ENCODE measurements at regions not wholly inside any gene's neighbourhood (a gene's known extent, or its start where the extent isn't known, plus 50 kb on each side); places are given as distances from the start of the nearest gene placed in this dataset.
"Not testable (repeated sequence)": the region's sequence is repeated elsewhere in the genome, so short reads cannot be mapped to it uniquely, and the experiment has no call there.

- no peak for DNase-seq (ENCODE audit: low read depth, low spot score)
Observed at GRCh38 chr4:151857368-151857767, 96.6 kb upstream of the GATB start.

- DNase-seq (ENCODE audit: low read depth, low spot score), result no peak
Observed at GRCh38 chr4:151855747-151856146, 94.9 kb upstream of the GATB start.

GRCh38 chr4:151854731-151855130, 93.9 kb upstream of the GATB start:
- DNase-seq (ENCODE audit: low read depth, low spot score), result no peak

- DNase-seq (ENCODE audit: low read depth, low spot score), result no peak
Observed at GRCh38 chr4:151853034-151853433, 92.2 kb upstream of the GATB start.

GRCh38 chr4:151852202-151852601, 91.4 kb upstream of the GATB start:
- DNase-seq (ENCODE audit: low read depth, low spot score), result no peak

GRCh38 chr4:151851354-151851753, 90.5 kb upstream of the GATB start:
- no peak for DNase-seq (ENCODE audit: low read depth, low spot score)

- no peak for DNase-seq (ENCODE audit: low read depth, low spot score)
Observed at GRCh38 chr4:151850791-151851213, 90.0 kb upstream of the GATB start.

- not testable (repeated sequence) for DNase-seq (ENCODE audit: low read depth, low spot score)
Observed at GRCh38 chr4:151845551-151845950, 84.7 kb upstream of the GATB start.

- DNase-seq (ENCODE audit: low read depth, low spot score), result no peak
Observed at GRCh38 chr4:151842430-151843079, 81.7 kb upstream of the GATB start.

- no peak for DNase-seq (ENCODE audit: low read depth, low spot score)
Observed at GRCh38 chr4:151841107-151841506, 80.3 kb upstream of the GATB start.

GRCh38 chr4:151835467-151835866, 74.7 kb upstream of the GATB start:
- no peak for DNase-seq (ENCODE audit: low read depth, low spot score)

- DNase-seq (ENCODE audit: low read depth, low spot score), result no peak
Observed at GRCh38 chr4:151833174-151833573, 72.4 kb upstream of the GATB start.

GRCh38 chr4:151831526-151831925, 70.7 kb upstream of the GATB start:
- no peak for DNase-seq (ENCODE audit: low read depth, low spot score)

GRCh38 chr4:151830168-151830567, 69.4 kb upstream of the GATB start:
- DNase-seq (ENCODE audit: low read depth, low spot score), result no peak

- no peak for DNase-seq (ENCODE audit: low read depth, low spot score)
Observed at GRCh38 chr4:151829309-151829708, 68.5 kb upstream of the GATB start.

- no peak for DNase-seq (ENCODE audit: low read depth, low spot score)
Observed at GRCh38 chr4:151824656-151825055, 63.8 kb upstream of the GATB start.

- DNase-seq (ENCODE audit: low read depth, low spot score), result no peak
Observed at GRCh38 chr4:151822331-151822730, 61.5 kb upstream of the GATB start.

GRCh38 chr4:151820004-151820403, 59.2 kb upstream of the GATB start:
- DNase-seq (ENCODE audit: low read depth, low spot score), result no peak

- DNase-seq (ENCODE audit: low read depth, low spot score), result no peak
Observed at GRCh38 chr4:151811403-151811802, 50.6 kb upstream of the GATB start.

All from ELF-1 (cell line).